CD4-positive, alpha-beta T cell treated with Interleukin-21 for 1 hour (primary cell): ENCODE measurements at regions not wholly inside any gene's neighbourhood (a gene's known extent, or its start where the extent isn't known, plus 50 kb on each side); places are given as distances from the start of the nearest gene placed in this dataset.
"Not testable (repeated sequence)": the region's sequence is repeated elsewhere in the genome, so short reads cannot be mapped to it uniquely, and the experiment has no call there.

Experiments
- DNase-seq: peaks from one replicate; pipeline ENCODE4 v3.0.0-alpha.2; 2020

- no peak for DNase-seq
These were observed 79.4 kb downstream of the IGLL1 start for GRCh38 chr22:23500508-23501260.

DNA sequence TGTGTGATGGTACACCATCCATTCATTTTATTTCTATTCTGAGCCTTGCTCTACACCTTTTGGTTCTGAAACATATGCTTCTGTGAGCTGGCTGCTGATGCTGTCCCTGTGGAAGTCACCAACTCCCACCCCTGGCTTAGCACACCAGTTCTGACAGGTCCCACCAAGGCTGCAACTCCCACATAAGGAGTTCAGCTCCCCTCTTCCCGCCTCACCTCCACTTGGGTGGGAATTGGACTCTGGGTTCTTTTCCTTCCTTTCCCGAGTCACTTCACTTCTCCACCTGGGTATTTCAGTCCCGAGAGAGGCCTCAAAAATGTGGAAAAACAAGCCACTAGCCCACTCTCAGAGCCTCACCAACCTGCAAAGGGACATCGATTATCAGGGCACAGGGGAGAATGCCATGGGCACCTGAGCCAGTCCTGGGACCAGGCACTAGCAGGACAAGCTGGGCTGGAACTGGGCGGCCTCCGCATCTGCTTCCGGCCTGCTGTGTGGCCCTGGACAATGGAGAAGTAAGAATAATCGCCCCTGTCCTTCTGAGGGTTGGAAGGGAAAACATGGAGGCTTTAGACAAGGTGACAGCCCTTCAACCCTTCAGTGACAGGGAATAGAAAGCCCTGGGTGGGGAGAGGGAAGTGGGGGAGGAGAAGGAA, 80.1 kb downstream of the IGLL1 start:
- DNase-seq, result no peak

DNA sequence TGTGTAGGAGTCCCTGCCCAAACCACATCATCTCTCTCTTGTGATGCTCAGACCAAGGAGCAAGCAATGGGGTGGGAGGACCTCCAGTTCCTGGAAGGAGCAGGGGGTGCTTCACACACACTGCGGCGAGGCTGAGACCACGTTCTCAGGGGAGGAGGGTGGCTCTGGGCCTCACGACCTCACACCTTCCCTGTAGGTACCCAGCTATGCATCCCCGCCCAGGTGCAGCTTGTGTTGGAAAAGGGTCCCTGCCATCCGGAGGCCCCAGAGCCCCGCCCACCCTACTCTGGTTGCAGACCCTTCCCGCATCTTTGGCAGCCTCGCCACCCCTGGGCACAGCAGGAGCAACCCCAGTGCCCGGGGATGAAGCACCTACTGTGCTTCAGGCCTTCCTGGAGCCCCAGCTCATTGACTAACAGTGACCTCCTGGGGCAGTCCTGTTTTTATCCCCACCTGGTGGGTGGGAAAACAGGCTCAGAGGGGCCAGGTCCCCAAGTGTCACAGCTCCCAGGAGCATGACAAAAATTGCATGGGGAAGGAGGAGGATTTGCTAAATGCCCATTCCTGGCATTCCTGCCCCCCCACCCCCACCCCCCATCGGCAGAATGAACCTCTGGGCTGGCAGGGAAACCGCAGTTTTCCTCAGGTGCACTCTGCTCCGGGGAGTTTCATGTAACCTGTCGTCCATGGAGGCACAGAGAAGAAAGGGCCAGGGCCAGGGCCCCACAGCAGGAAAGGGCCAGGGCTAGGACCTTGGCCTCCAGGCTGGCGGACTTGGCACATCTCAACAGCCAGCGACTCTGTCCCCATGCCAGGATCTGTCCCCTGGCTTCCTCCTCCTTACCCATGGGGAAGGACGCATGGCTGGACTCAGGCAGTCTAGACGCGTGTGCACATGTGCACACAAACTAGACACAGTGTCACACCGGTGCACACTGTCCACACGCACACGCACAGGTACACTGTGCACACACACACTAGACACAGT, 81.0 kb downstream of the IGLL1 start:
- DNase-seq, result no peak

- DNase-seq, result not testable (repeated sequence)
These were observed 82.2 kb downstream of the IGLL1 start for GRCh38 chr22:23497889-23498288.

DNA sequence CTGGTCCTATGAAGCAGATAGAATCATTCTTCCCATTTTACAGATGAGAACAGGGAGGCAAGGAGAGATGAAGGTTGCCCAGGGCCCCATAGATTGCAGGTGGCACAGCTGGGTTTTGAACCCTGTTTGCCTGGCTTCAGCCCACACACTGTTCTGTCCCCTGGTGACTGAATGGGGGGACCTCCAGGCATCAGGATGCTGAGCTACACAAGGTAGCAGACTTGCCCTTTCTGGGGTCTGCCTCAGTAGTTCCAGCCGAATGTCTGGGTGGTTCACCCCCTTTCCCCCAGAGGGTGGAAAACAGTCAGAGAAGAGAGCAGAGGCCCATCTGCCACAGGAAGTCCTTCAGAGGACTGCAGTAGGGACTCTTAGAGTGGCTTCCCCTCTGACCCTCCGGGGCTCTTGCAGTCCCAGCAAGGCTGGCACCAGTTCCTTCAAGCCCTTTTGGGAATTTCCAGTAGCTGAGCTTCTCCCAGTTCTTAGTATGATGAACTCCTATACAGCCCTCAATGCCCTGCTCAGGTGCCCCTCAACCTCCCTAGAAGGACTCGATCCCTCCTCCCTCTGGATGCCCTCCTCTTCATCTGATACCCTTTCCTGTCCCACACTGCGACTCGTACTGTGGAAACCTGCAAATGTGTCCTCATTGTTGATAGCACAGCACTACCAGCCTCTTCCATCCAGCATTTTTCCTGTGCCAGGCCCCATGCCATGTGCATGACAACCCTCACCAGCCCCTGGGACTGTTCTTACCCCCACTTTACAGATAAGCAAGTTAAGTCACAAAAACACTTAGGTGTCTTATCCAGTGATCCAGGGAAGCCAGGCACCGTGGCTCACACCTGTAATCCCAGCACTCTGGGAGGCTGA, 82.8 kb downstream of the IGLL1 start:
- DNase-seq, result no peak

DNA sequence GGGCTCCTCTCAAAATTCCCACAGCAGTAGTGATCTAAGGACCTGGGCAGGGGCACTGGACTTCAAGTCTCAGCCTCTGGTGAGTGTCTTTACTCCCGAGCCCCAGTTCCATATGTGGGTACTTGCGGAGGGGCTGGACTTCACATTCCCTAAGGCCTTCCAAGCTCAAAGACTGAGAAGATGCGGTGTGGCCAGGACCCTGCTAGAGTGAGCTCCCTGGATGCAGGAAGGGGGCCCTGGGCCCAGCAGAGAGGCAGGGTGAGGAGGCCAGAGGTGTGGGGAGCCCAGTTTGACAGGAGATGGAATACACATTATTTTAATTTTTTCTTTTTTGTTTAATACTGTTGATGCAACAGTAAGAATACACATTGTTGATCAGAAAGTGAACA, 83.7 kb downstream of the IGLL1 start:
- DNase-seq, result no peak

DNA sequence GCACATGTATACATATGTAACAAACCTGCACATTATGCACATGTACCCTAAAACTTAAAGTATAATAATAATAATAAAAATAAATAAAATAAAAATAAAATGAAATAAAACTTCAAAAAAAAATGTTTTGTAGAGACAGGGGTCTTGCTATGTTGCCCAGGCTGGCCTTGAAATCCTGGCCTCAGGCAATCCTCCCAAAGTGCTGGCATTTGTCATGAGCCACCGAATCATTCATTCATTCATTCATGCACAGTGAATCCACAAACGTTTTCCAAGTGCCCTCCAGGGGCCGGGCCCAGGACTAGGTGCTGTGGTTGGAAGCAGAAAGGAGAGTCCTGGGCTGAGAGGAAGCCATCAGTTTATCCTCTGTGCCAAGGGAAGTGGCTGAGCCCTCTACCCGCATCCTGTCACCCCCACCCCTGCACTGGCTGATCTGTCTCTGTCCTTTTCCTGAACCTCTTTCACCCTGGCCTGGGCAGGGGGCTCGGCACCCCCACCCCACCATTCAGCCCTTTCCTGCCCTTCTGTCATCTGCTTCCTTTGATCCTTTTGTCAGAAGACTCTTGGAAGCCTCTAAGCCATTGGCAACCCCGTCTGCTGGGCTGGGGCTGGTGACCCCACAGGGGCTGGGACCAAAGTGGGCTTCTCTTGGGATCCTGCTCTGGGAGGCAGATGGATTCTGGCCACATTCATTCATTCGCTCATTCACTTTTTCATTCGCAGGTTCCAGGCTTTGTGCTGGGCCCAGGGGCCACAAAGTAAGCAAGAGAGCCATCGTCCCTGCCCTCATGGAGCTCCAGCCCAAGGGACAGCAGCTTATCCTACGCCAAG, 84.3 kb downstream of the IGLL1 start:
- DNase-seq, result no peak

- DNase-seq, result no peak
These were observed 85.2 kb downstream of the IGLL1 start for GRCh38 chr22:23494930-23495266.

DNA sequence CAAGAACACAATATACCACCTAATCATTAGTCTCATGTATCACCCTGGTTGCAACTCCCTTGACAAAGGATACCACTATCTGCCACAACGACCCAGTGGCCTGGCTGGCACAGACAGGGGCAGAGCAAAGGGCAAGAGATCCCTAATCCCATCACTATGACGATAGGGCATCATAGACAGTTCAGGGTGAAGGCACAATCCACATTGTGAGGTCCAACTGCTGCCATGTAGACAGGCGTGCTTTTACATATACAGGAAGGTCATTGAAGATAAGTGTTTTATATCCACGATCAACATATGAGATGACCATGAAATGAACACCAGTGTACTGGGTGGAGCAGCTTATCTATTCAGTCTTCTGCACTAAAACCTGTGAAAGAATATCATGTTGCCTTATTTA, 94.6 kb downstream of the IGLL1 start:
- DNase-seq, result no peak

GRCh38 chr22:23484651-23485050, 95.4 kb downstream of the IGLL1 start:
- DNase-seq, result no peak

DNA sequence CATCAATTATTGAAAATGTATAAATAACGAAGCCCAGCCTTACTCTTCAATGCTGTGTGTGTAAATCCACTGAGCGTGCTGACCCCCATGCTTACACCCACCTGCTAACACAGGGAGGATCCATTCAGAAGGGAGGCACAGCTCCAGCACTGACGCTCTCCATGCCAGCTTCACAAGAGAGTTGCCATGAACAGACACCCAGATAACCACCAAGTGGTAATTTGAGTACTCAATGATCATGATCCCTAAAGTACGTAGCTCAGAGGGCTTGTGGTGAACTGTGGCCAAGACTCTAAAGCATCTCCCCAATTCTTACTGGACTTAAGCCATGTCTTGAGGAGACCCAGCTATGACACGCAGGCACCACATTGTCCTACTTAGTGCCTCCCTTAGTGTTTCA, 98.7 kb downstream of the IGLL1 start:
- DNase-seq, result no peak

DNA sequence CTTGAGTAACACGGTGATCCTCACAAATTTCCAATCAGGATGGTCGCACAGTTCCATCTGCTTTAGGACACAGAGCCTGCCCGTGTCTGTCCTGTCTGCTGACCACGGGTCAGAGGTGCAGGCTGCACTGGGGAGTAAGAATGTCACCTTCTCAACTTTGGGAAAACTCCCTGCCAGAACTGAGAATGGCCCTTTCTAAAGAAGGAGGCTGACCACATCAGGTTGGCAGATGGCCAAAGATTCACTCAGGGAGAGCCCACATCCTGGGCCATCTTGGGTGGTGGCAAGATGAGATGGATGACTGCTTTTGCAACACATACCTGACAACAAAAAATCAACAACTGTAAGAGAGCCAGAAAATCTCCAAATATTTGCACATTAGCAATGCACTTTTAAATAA, 101.9 kb downstream of the IGLL1 start:
- no peak for DNase-seq

DNA sequence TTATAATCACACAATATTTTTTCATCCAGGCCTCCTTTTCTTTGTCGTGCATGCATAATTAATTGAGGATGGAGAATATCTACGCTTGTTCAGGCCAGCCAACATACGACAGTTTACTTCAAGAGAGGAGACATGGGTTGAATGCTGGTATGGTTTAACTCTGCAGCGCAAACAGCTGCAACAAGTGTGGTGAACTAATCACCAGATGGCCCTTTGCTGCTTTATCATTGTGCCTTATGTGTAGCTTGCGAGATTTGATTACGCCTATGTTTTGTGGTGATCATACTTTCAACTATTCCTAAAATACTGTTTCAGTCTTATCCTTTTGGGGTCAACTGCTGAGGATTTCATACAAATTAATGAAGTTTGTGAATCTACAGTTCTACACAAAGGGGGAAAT, 105.6 kb downstream of the IGLL1 start:
- DNase-seq, result not testable (repeated sequence)

DNA sequence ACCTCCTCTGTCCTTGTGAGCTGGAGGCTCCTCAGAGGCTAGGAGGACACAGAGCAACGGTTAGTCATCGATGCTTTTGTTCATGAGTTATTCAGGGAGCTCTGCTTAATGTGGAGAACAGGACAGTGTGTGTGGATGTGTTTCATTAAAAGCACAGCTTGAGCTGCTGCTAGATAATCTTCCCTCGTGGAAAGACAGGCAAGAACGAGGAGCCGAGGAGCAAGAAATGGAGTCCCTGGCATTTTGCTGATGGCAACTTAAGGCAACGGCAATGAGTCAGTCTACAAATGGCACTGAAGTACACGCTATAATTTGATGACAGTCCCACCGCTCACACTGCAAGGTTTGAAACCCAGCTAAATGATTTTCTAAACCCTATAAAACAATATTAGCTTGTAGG, 106.2 kb downstream of the IGLL1 start:
- DNase-seq, result no peak

DNA sequence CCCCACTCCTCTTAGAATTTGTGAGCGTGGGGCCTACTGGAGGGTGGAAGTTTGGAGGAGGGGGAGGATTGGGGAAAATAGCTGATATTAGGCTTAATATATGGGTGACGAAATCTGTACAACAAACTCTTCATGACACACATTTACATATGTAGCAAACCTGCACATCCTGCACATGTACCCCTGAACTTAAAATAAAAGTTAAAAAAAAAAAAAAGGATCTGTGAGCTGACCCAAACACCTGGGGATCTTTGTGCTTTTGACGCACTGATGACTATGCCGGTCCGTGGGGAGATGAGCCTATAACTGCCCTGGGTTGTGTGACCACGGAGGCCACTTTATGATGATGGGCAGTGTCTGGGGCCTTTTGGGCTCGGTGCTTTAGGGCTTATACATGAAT, 107.7 kb downstream of the IGLL1 start:
- DNase-seq, result not testable (repeated sequence)

- DNase-seq, result no peak
These were observed 108.4 kb downstream of the IGLL1 start for GRCh38 chr22:23471698-23472097.

GRCh38 chr22:23470811-23471389, 109.2 kb downstream of the IGLL1 start:
- no peak for DNase-seq

DNA sequence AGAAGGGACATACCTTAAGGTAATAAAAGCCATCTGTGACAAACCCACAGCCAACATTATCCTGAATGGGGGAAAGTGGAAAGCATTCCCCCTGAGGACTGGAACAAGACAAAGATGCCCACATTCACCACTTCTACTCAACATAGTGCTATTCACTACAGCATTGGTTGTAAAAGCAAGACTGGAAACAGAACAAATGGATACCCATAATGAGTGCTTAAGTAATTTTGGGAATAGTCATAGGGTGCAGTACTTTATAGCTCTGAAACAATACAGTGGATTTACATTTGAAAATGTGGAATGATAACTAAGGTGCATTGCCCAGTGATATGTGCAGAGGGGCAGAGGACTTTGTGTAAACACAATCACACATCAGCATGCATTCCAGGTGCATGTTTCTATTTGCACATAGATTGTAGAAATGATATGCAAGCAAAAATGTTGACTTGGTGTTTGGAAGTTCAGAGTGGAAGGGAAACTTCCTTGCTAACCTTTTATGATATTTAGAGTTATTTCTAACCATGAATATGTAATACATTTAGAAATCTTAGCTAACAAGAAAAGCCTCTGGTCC, 112.3 kb downstream of the IGLL1 start:
- DNase-seq, result no peak

DNA sequence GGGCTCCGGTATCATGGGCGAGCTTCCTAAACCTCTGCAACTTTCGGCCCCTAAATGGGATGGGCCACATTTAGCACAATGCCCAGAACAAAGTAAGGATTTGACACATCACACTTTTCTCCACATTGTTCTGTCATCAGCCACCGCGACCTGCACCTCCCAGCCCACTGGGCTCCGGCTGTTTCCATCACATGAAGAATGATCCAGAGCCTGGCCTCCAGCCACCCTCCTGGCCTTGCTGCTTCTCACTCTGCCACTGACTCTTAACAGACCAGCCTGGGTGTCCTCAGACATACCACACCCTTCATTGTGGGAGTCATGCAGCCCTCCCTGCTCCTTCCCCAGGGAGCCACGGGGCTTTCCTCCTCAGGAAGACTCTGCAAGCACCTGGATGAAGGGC, 113.7 kb downstream of the IGLL1 start:
- DNase-seq, result no peak

DNA sequence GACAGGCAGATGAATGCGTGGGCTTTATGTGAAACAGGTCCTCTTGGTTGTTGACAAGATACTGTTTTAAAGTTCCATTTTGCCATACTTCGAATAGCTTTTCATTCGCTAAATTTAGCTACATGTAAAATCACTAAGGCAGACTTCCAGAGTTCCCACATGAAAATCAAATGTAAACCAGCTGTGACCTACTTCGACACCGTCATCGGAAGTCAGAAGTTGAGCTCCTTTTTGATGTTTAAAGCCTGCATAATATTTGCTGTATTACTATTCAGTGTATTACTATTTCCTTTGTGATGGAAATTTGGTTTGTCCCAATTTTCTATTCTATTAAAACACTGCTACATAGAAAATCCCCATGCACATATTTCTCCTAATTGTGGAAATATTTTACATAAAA, 115.3 kb downstream of the IGLL1 start:
- DNase-seq, result not testable (repeated sequence)

DNA sequence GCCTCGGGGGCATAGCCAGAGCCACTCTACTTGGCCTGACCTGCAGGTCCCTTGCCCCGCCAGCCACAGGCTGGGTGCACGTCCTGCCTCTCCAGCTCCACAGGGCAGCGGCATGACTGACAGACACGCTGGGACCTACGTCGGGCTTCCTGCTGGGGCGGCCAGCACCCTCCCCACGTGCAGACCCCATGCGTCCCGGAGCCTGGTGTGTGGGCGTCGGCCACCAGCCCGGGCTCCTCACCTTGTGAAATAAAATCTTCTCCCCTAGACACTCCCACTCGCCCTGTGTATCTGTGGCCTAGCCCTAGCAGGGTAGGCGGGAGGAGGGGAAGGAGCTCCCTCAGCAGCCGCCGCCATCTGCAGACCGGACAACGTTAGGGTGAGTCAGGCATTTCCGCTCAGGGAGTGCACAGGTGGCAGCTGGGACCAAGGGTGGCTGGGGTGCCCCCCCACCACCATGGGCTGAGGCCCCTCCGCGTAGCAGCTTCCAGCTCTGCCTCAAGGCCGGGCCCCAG, 119.5 kb downstream of the IGLL1 start:
- DNase-seq, result not testable (repeated sequence)
